ENCODE measurements at regions not wholly inside any gene's neighbourhood (a gene's known extent, or its start where the extent isn't known, plus 50 kb on each side); places are given as distances from the start of the nearest gene placed in this dataset.

- TF ChIP-seq, protein P1, sequence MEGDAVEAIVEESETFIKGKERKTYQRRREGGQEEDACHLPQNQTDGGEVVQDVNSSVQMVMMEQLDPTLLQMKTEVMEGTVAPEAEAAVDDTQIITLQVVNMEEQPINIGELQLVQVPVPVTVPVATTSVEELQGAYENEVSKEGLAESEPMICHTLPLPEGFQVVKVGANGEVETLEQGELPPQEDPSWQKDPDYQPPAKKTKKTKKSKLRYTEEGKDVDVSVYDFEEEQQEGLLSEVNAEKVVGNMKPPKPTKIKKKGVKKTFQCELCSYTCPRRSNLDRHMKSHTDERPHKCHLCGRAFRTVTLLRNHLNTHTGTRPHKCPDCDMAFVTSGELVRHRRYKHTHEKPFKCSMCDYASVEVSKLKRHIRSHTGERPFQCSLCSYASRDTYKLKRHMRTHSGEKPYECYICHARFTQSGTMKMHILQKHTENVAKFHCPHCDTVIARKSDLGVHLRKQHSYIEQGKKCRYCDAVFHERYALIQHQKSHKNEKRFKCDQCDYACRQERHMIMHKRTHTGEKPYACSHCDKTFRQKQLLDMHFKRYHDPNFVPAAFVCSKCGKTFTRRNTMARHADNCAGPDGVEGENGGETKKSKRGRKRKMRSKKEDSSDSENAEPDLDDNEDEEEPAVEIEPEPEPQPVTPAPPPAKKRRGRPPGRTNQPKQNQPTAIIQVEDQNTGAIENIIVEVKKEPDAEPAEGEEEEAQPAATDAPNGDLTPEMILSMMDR (IDR thresholded peaks at IDR 0.05; ENCODE audit: insufficient read depth, low read depth, low read length), result no peak
- no peak for TF ChIP-seq EZH2 (IDR thresholded peaks at IDR 0.05; ENCODE audit: insufficient read depth, low read length)
- Mint-ChIP-seq H3K4me3 (ENCODE audit: unreplicated experiment) (no peak overlapping the region), H3K27me3 (ENCODE audit: low read depth, unreplicated experiment) (peaks cover 13% of the 10 kb centered on the region), H3K36me3 (ENCODE audit: low read depth, unreplicated experiment) (peaks cover 3% of the 10 kb centered on the region), H3K9me3 (ENCODE audit: unreplicated experiment) (peaks cover 2% of the 10 kb centered on the region), H3K27ac (ENCODE audit: unreplicated experiment) (no peak overlapping the region), H3K4me1 (ENCODE audit: low read depth, unreplicated experiment) (no peaks in the 10 kb centered on the region)
- FAIRE-seq (no peak), DNase-seq (ENCODE audit: low read depth) (no peak)
- Histone ChIP-seq H3K79me2 (ENCODE audit: insufficient read depth, low read length) (no peaks in the 10 kb centered on the region), H3K27me3 (ENCODE audit: insufficient read depth, low read length) (peaks cover 4% of the 10 kb centered on the region), H3K27ac (ENCODE audit: low read depth, low read length) (no peak overlapping the region), H2AFZ (ENCODE audit: low read depth, low read length) (no peak overlapping the region), H3K4me1 (ENCODE audit: insufficient read depth, low read length) (no peaks in the 10 kb centered on the region), H3K9ac (ENCODE audit: low read length) (no peak overlapping the region), H3K4me3 (ENCODE audit: insufficient read depth, low read depth, low read length) (no peak overlapping the region), H4K20me1 (ENCODE audit: insufficient read depth, low read length) (no peaks in the 10 kb centered on the region), H3K4me2 (ENCODE audit: low read length) (no peak overlapping the region), H3K36me3 (ENCODE audit: insufficient read depth, low read length) (no peaks in the 10 kb centered on the region), H3K9me3 (ENCODE audit: insufficient read depth, low read depth, low read length) (no peaks in the 10 kb centered on the region)
These were observed 215.7 kb downstream of the SEMA6A start for GRCh38 chr5:116358911-116359418.

DNA sequence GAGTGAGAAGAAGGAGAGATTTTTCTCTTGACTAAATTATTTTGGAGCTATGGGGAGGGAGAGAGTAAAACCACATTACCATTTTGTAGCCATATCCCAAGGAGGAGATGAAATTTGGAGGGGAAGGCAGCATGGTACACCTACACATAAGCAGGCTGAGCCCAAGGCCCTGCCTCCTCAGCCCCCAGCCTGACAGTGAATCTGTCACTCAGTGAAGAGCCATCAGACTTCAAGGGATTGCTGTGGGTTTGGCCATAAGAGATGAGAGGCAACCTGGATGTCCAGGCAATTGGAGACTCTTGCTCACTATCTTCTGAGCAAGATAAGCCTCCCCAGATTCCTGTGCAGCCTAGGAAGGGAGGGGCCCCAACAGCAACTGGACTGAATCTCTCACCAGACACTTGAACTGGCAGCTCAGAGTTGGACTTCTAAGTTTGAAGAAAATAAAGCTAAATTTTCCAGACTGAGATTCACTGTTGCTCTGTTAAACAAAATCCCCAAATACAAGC, 216.6 kb downstream of the SEMA6A start:
- no peak overlapping the region for H2AFZ ChIP-seq (ENCODE audit: low read depth, low read length)
- H3K36me3 ChIP-seq (ENCODE audit: insufficient read depth, low read length), result no peaks in the 10 kb centered on the region
- no peak overlapping the region for H3K4me3 Mint-ChIP-seq (ENCODE audit: unreplicated experiment)
- TF ChIP-seq, protein P1 (IDR thresholded peaks at IDR 0.05; ENCODE audit: insufficient read depth, low read depth, low read length), result no peak
- TF ChIP-seq EZH2 (IDR thresholded peaks at IDR 0.05; ENCODE audit: insufficient read depth, low read length), result no peak
- peaks cover 3% of the 10 kb centered on the region for H3K36me3 Mint-ChIP-seq (ENCODE audit: low read depth, unreplicated experiment)
- H3K4me1 ChIP-seq (ENCODE audit: insufficient read depth, low read length), result no peaks in the 10 kb centered on the region
- H3K4me1 Mint-ChIP-seq (ENCODE audit: low read depth, unreplicated experiment), result no peaks in the 10 kb centered on the region
- no peak overlapping the region for H3K4me3 ChIP-seq (ENCODE audit: insufficient read depth, low read depth, low read length)
- peaks cover 4% of the 10 kb centered on the region for H3K27me3 ChIP-seq (ENCODE audit: insufficient read depth, low read length)
- H3K9ac ChIP-seq (ENCODE audit: low read length), result no peak overlapping the region
- no peak overlapping the region for H3K27ac Mint-ChIP-seq (ENCODE audit: unreplicated experiment)
- DNase-seq (ENCODE audit: low read depth), result no peak
- H3K79me2 ChIP-seq (ENCODE audit: insufficient read depth, low read length), result no peaks in the 10 kb centered on the region
- no peak overlapping the region for H3K4me2 ChIP-seq (ENCODE audit: low read length)
- H4K20me1 ChIP-seq (ENCODE audit: insufficient read depth, low read length), result no peaks in the 10 kb centered on the region
- peaks cover 13% of the 10 kb centered on the region for H3K27me3 Mint-ChIP-seq (ENCODE audit: low read depth, unreplicated experiment)
- H3K27ac ChIP-seq (ENCODE audit: low read depth, low read length), result no peak overlapping the region
- no peak for FAIRE-seq
- H3K9me3 ChIP-seq (ENCODE audit: insufficient read depth, low read depth, low read length), result no peaks in the 10 kb centered on the region
- peaks cover 3% of the 10 kb centered on the region for H3K9me3 Mint-ChIP-seq (ENCODE audit: unreplicated experiment)

DNA sequence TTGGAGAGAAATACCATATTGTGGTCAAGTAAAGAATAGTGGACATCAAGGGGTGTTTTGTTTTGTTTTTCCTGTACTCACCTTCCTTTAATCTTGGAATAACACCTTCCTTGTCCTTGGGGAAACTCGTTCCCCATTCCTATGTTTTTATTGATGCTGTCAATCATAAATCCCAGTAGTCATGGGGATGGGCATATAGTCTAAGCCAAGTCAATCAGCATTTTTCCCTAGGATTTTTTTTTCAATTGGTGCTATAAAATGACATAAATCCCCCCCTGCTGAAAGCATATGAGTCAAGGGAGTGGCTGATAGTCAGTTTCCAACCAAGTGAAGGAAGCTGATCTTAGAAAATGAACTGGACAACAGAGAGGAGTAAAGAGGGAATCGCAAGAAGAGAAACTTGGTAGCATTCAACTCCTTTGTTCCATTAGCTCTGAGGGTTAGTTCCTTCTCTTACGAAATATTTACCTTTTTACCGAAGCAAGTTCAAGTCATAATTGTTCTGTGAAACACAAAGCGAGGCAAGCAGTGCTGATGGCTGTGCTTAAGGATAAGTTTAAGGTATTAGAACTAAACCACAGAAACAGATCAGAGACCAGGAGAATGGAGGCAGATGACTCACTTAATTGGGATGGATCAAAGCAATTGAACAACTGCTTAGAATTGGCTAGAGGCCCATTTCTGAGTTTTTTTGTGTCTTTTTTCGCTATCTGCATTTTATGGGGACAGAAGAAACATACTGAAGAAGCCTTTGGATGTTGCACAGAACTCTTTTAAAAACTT, 218.6 kb downstream of the SEMA6A start:
- DNase-seq (ENCODE audit: low read depth) (no peak), FAIRE-seq (no peak)
- no peaks in the 10 kb centered on the region for H4K20me1 ChIP-seq (ENCODE audit: insufficient read depth, low read length)
- H3K27ac Mint-ChIP-seq (ENCODE audit: unreplicated experiment), result no peak overlapping the region
- H3K4me2 ChIP-seq (ENCODE audit: low read length), result no peak overlapping the region
- H3K4me1 Mint-ChIP-seq (ENCODE audit: low read depth, unreplicated experiment), result no peaks in the 10 kb centered on the region
- peaks cover 11% of the 10 kb centered on the region for H3K27me3 Mint-ChIP-seq (ENCODE audit: low read depth, unreplicated experiment)
- no peak overlapping the region for H2AFZ ChIP-seq (ENCODE audit: low read depth, low read length)
- no peaks in the 10 kb centered on the region for H3K9me3 ChIP-seq (ENCODE audit: insufficient read depth, low read depth, low read length)
- no peaks in the 10 kb centered on the region for H3K79me2 ChIP-seq (ENCODE audit: insufficient read depth, low read length)
- no peak overlapping the region for H3K27ac ChIP-seq (ENCODE audit: low read depth, low read length)
- H3K27me3 ChIP-seq (ENCODE audit: insufficient read depth, low read length), result no peaks in the 10 kb centered on the region
- H3K4me1 ChIP-seq (ENCODE audit: insufficient read depth, low read length), result no peaks in the 10 kb centered on the region
- no peaks in the 10 kb centered on the region for H3K36me3 ChIP-seq (ENCODE audit: insufficient read depth, low read length)
- H3K9ac ChIP-seq (ENCODE audit: low read length), result no peak overlapping the region
- no peak overlapping the region for H3K4me3 ChIP-seq (ENCODE audit: insufficient read depth, low read depth, low read length)
- TF ChIP-seq EZH2 (IDR thresholded peaks at IDR 0.05; ENCODE audit: insufficient read depth, low read length), result no peak
- TF ChIP-seq, protein P1 (IDR thresholded peaks at IDR 0.05; ENCODE audit: insufficient read depth, low read depth, low read length), result no peak
- peaks cover 8% of the 10 kb centered on the region for H3K36me3 Mint-ChIP-seq (ENCODE audit: low read depth, unreplicated experiment)
- H3K4me3 Mint-ChIP-seq (ENCODE audit: unreplicated experiment), result no peak overlapping the region
- H3K9me3 Mint-ChIP-seq (ENCODE audit: unreplicated experiment), result peaks cover 6% of the 10 kb centered on the region

All from astrocyte (in vitro differentiated cells and primary cell).